Stomach (tissue), 8 donors: ENCODE measurements at regions not wholly inside any gene's neighbourhood (a gene's known extent, or its start where the extent isn't known, plus 50 kb on each side); places are given as distances from the start of the nearest gene placed in this dataset.

ENCODE experiments used
- DNase-seq, 2 donors: peaks; one replicate each; pipeline versions ENCODE4 v3.0.0 to v3.0.0-alpha.2; 2013 to 2019
- H3K27ac ChIP-seq, 5 donors: fragments of 200-600 bp in 4 of 5; sonication (generic) in 4 of 5; one replicate each; pipeline ENCODE4 v1.5.1; 2013 to 2019; ENCODE audit warnings: mild to moderate bottlenecking in 1 of 5, moderate library complexity in 1 of 5
- H3K27me3 ChIP-seq, 3 donors: fragments of 200-600 bp; sonication (generic); one replicate each; pipeline ENCODE4 v1.5.1; 2017 to 2019; ENCODE audit warnings: mixed run types in 1 of 3
- H3K36me3 ChIP-seq, 4 donors: fragments of 200-600 bp; sonication (generic); 1 replicate in 3 of 4; 2 replicates in 1 of 4; pipeline ENCODE4 v1.5.1; 2016 to 2019
- H3K4me1 ChIP-seq, 4 donors: fragments of 200-600 bp; sonication (generic); one replicate each; pipeline ENCODE4 v1.5.1; 2016 to 2019
- H3K4me3 ChIP-seq, 4 donors: fragments of 200-600 bp; sonication (generic) in 3 of 4; one replicate each; pipeline ENCODE4 v1.5.1; 2016 to 2019; ENCODE audit warnings: mild to moderate bottlenecking in 1 of 4
- H3K9me3 ChIP-seq, 4 donors: fragments of 200-600 bp; sonication (generic); one replicate each; pipeline ENCODE4 v1.5.1; 2016 to 2019
- CTCF ChIP-seq, 7 experiments: fragments of 450-650 bp in 4 of 7; fragments of 200-600 bp in 3 of 7; sonication (generic) in 3 of 7; IDR thresholded peaks; one replicate each; pipeline ENCODE4 v1.5.1; 2016 to 2019; ENCODE audit warnings: antibody characterized with exemption in 7 of 7, control low read depth in 2 of 7, mild to moderate bottlenecking in 1 of 7
- EP300 ChIP-seq: sonication (generic); formaldehyde crosslinking; IDR thresholded peaks from one replicate; pipeline ENCODE4 v1.6.1; 2017; ENCODE audit warnings: antibody characterized with exemption
- POLR2A ChIP-seq, 4 donors: fragments of 450-650 bp; IDR thresholded peaks; one replicate each; pipeline ENCODE4 v1.6.1; 2016; ENCODE audit warnings: antibody characterized with exemption in 4 of 4, control low read depth in 2 of 4, mild to moderate bottlenecking in 1 of 4, moderate library complexity in 1 of 4
- POLR2AphosphoS5 ChIP-seq, 3 donors: sonication (generic); formaldehyde crosslinking; IDR thresholded peaks; one replicate each; pipeline ENCODE4 v1.6.1; 2016; ENCODE audit warnings: antibody characterized with exemption in 3 of 3
- WGBS, 5 donors: extraction: QIAGEN DNeasy Blood & Tissue Kit in 3 of 5; methylation state at CpG; one replicate each; pipeline versions ENCODE4 v1.1.5 to v1.1.7; 2013 to 2018; 5-methylcytosine and 5-hydroxymethylcytosine counted together
- intact Hi-C: fragments of 100-400 bp; cut with DNase I; formaldehyde crosslinking; loops from one replicate; pipeline ENCODE4 v1.15.1; 2023; ENCODE audit warnings: low total_unique reads
- donor health status: healthy with polysubstance abuse.
- donor health status: Bipolar disorder and iron deficiency.
- donor health status: healthy.

GRCh38 chr2:234661849-234662248 is 165.0 kb upstream of the ARL4C start:
- intact Hi-C loops = no loop called here
- Histone ChIP-seq H3K9me3 (peaks cover 0 to 19% (median 10%) of the 10 kb centered on the region in 4 donors), H3K27me3 (no peaks in the 10 kb centered on the region), H3K36me3 (no peaks in the 10 kb centered on the region), H3K4me3 (no peak overlapping the region), H3K4me1 (no peaks in the 10 kb centered on the region), H3K27ac (no peak overlapping the region)
- no peak for TF ChIP-seq POLR2AphosphoS5 (IDR thresholded peaks at IDR 0.05)
- no peak for TF ChIP-seq CTCF (IDR thresholded peaks at IDR 0.05)
- TF ChIP-seq EP300 = no peak
- TF ChIP-seq POLR2A (IDR thresholded peaks at IDR 0.05) = no peak
- DNase-seq = no peak
- WGBS, 5 donors = 40 to 65% (median 50%) methylated on average over 2 of the region's 2 CpGs

GRCh38 chr2:234661175-234661574 is 164.3 kb upstream of the ARL4C start:
- peak in 1 of 2 donors; percentile 35 for DNase-seq
- TF ChIP-seq POLR2AphosphoS5 (IDR thresholded peaks at IDR 0.05) = no peak

GRCh38 chr2:234655706-234656105 is 158.8 kb upstream of the ARL4C start:
- Histone ChIP-seq H3K4me1 (no peaks in the 10 kb centered on the region), H3K36me3 (no peaks in the 10 kb centered on the region), H3K9me3 (no peaks in the 10 kb centered on the region), H3K27ac (no peak overlapping the region), H3K27me3 (peaks cover 0 to 8% (median 0%) of the 10 kb centered on the region in 3 donors), H3K4me3 (no peak overlapping the region)
- TF ChIP-seq CTCF (IDR thresholded peaks at IDR 0.05) (no peak), POLR2AphosphoS5 (IDR thresholded peaks at IDR 0.05) (no peak), EP300 (no peak), POLR2A (IDR thresholded peaks at IDR 0.05) (no peak)
- intact Hi-C loops = no loop called here
- 79 to 94% (median 89%) methylated on average over 2 of the region's 2 CpGs for WGBS, 5 donors
- peak in 1 of 2 donors; percentile 21 for DNase-seq

More at GRCh38 chr2:234661175-234661574, 164.3 kb upstream of the ARL4C start:
- Histone ChIP-seq H3K4me1 (no peaks in the 10 kb centered on the region), H3K9me3 (peaks cover 0 to 19% (median 10%) of the 10 kb centered on the region in 4 donors), H3K36me3 (no peaks in the 10 kb centered on the region), H3K27me3 (no peaks in the 10 kb centered on the region), H3K4me3 (no peak overlapping the region), H3K27ac (no peak overlapping the region)
- 67 to 79% (median 78%) methylated on average over 3 of the region's 3 CpGs for WGBS, 5 donors
- intact Hi-C loops = no loop called here

GRCh38 chr2:234650911-234651310 is 154.0 kb upstream of the ARL4C start:
- TF ChIP-seq EP300 (no peak), POLR2AphosphoS5 (IDR thresholded peaks at IDR 0.05) (no peak), CTCF (IDR thresholded peaks at IDR 0.05) (no peak), POLR2A (IDR thresholded peaks at IDR 0.05) (no peak)
- intact Hi-C loops = no loop called here
- WGBS, 5 donors = 77 to 88% (median 81%) methylated on average over 6 of the region's 6 CpGs
- Histone ChIP-seq H3K9me3 (no peaks in the 10 kb centered on the region), H3K4me3 (no peak overlapping the region), H3K27me3 (peaks cover 0 to 8% (median 0%) of the 10 kb centered on the region in 3 donors), H3K36me3 (no peaks in the 10 kb centered on the region), H3K27ac (no peak overlapping the region), H3K4me1 (no peaks in the 10 kb centered on the region)
- DNase-seq = no peak

GRCh38 chr2:234649951-234650350 is 153.1 kb upstream of the ARL4C start:
- H3K36me3 ChIP-seq = no peaks in the 10 kb centered on the region
- peaks cover 0 to 8% (median 0%) of the 10 kb centered on the region in 3 donors for H3K27me3 ChIP-seq
- intact Hi-C loops = no loop called here
- H3K4me1 ChIP-seq = no peaks in the 10 kb centered on the region
- DNase-seq = no peak
- TF ChIP-seq EP300 (no peak), POLR2A (IDR thresholded peaks at IDR 0.05) (no peak), POLR2AphosphoS5 (IDR thresholded peaks at IDR 0.05) (no peak), CTCF (IDR thresholded peaks at IDR 0.05) (no peak)
- H3K27ac ChIP-seq = no peak overlapping the region
- H3K4me3 ChIP-seq = no peak overlapping the region
- H3K9me3 ChIP-seq = no peaks in the 10 kb centered on the region
